ENCODE measurements at regions not wholly inside any gene's neighbourhood (a gene's known extent, or its start where the extent isn't known, plus 50 kb on each side); places are given as distances from the start of the nearest gene placed in this dataset.

DNA sequence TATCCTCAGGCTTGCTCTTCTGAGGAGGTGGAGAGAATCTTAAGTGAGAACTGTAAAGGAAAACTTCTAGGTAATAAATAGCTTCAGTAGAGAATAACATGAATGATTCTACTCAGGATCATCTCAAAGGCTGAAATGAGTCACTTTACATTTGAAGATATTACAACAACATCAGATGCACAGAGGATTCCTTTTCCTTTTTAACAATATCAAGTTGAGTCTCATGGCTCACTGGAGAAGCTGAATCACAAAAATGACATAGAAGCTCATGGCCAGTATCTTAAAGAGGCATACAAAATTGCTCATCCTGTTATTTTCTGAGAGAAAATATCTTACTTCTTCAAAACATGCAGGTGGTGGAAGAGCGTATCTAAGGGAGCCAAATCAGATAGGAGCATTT, 72.5 kb upstream of the EMCN start:
- H3K4me1 ChIP-seq (ENCODE audit: control insufficient read depth in 1 of 2, insufficient read depth in 2 of 2, low read length in 2 of 2) = no peaks in the 10 kb centered on the region
- no peak overlapping the region for H2AFZ ChIP-seq (ENCODE audit: low read depth, low read length, poor library complexity, severe bottlenecking)
- no TSS peak for BruUV-seq (replicated peaks)
- H3K4me3 ChIP-seq (replicated peaks in 1 of 2; ENCODE audit: low read depth in 1 of 2, low read length in 2 of 2) = no peak overlapping the region
- no peak overlapping the region for H3K27ac ChIP-seq (ENCODE audit: low read depth, low read length)
- no peaks in the 10 kb centered on the region for H3K36me3 ChIP-seq (ENCODE audit: control insufficient read depth in 1 of 2, insufficient read depth in 2 of 2, low read length in 2 of 2)
- TF ChIP-seq, protein P1, sequence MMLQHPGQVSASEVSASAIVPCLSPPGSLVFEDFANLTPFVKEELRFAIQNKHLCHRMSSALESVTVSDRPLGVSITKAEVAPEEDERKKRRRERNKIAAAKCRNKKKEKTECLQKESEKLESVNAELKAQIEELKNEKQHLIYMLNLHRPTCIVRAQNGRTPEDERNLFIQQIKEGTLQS (IDR thresholded peaks at IDR 0.05) = no peak
- no peak for TF ChIP-seq YY1 (IDR thresholded peaks at IDR 0.05; ENCODE audit: extremely low read depth, insufficient replicate concordance, low read depth, low read length)
- no peak for TF ChIP-seq CBX3 (IDR thresholded peaks at IDR 0.05; ENCODE audit: low read depth)
- TF ChIP-seq EGR1 (IDR thresholded peaks at IDR 0.05; ENCODE audit: low read depth) = no peak
- TF ChIP-seq JUND (IDR thresholded peaks at IDR 0.05) = no peak
- no peak for TF ChIP-seq SP1 (IDR thresholded peaks at IDR 0.05; ENCODE audit: low read depth)
- TF ChIP-seq CEBPB (IDR thresholded peaks at IDR 0.05; ENCODE audit: low read depth) = no peak
- no peak for TF ChIP-seq ELF1 (IDR thresholded peaks at IDR 0.05; ENCODE audit: borderline replicate concordance, low read depth)
- no peak for TF ChIP-seq MAX (IDR thresholded peaks at IDR 0.05)
- TF ChIP-seq RAD21 (IDR thresholded peaks at IDR 0.05; ENCODE audit: low read depth) = no peak
- TF ChIP-seq SIN3A (IDR thresholded peaks at IDR 0.05; ENCODE audit: low read depth) = no peak
- no peak for TF ChIP-seq ZNF274 (IDR thresholded peaks at IDR 0.05; ENCODE audit: low read depth, low read length)
- TF ChIP-seq ZBTB33 (IDR thresholded peaks at IDR 0.05; ENCODE audit: extremely low read depth, insufficient replicate concordance, low read length) = no peak
- ChIA-PET CTCF (no interaction called here), RAD21 (ENCODE audit: low non-redundant PET in 1 of 2, low total read pairs in 2 of 2, uncharacterized antibody in 2 of 2, unreplicated experiment in 2 of 2) (no interaction called here), POLR2A (no interaction called here)
- DNase-seq (ENCODE audit: low read depth, low spot score) (no peak), ATAC-seq (no peak)
- intact Hi-C loops (cut with micrococcal nuclease) = no loop called here
- no peak overlapping the region for H3K9ac ChIP-seq (ENCODE audit: low read length)
- H3K9me3 ChIP-seq (ENCODE audit: control insufficient read depth in 1 of 2, insufficient read depth in 1 of 2, low read depth in 1 of 2, low read length in 2 of 2) = no peaks in the 10 kb centered on the region
- H3K27me3 ChIP-seq (ENCODE audit: insufficient read depth, low read length) = no peaks in the 10 kb centered on the region
- H4K20me1 ChIP-seq (ENCODE audit: insufficient read depth) = no peaks in the 10 kb centered on the region
- H3K79me2 ChIP-seq (ENCODE audit: insufficient read depth, low read length) = no peaks in the 10 kb centered on the region
- H3K4me2 ChIP-seq (ENCODE audit: low read length) = no peak overlapping the region
- H3K9me2 ChIP-seq (ENCODE audit: insufficient read depth) = no peaks in the 10 kb centered on the region
